ENCODE measurements at regions not wholly inside any gene's neighbourhood (a gene's known extent, or its start where the extent isn't known, plus 50 kb on each side); places are given as distances from the start of the nearest gene placed in this dataset.
"Not testable (repeated sequence)": the region's sequence is repeated elsewhere in the genome, so short reads cannot be mapped to it uniquely, and the experiment has no call there.

DNA sequence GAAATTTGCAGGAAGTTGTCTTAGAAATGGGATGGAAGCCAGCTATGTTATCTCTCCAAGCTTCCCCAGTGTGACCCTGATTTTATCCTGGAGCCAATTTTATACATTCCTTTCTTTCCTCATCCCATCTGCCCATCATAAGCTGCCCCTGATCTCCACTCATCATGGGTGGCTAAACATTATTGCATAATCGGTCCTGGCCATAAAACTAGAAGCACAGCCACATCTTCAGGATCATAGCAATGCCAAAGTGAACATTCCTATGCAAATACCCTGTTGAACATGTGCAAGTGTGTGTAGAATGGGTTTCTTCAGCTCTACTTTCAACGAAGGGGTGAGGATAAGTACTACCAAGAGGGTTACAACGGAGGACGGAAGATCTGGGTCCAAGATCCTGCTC, 50.6 kb upstream of the COG2 start:
- no peak for DNase-seq

DNA sequence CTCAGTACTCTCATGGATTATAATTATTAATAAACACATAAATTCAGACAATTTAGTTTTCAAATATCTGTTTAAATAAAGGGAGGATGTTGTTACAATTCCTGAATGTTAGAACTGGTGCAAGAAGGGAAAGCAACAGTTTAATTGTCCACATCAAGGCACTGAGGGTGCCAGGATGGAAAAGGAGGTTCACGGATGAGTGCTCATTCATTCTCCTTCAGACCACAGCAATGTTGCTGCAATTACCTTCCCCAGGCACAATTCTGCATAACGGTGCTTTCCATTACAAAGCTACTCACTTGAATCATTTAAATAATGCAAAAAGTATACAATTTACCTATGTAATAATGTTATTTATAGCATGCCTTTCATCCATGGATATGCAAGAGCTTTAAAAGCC, 52.3 kb upstream of the COG2 start:
- no peak for DNase-seq

DNA sequence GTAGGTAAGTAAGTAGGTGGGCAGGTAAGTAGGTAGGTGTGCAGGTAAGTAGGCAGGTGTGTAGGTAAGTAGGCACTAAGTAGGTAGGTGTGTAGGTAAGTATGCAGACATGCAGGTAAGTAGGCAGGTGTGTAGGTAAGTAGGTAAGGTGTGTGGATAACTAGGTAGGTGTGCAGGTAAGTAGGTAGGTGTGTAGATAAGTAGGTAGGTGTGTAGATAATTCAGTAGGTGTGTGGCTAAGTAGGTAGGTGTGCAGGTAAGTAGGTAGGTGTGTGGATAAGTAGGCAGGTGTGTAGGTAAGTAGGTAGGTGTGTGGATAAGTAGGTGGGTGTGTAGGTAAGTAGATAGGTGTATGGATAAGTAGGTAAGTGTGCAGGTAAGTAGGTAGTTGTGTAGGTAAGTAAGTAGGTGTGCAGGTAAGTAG, 53.9 kb upstream of the COG2 start:
- DNase-seq, result no peak

DNA sequence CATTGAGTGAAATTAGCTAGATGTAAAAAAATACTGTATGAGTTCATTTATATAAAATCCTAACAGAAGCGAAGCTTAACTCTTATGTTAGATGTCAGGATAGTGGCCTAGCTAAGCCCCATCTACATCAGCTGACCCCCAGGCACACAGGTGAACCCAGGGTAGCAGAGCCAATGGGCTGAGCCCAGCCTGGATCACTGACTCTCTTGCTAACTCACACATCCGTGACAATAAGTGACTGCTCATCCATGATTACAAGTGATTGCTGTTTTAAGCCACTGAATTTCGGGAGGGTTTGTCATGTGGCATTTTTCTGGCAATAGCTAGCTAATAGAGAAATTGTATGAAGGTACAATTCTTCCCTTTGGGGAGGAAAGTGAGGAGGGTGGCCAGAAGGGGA, 55.2 kb upstream of the COG2 start:
- DNase-seq, result no peak

DNA sequence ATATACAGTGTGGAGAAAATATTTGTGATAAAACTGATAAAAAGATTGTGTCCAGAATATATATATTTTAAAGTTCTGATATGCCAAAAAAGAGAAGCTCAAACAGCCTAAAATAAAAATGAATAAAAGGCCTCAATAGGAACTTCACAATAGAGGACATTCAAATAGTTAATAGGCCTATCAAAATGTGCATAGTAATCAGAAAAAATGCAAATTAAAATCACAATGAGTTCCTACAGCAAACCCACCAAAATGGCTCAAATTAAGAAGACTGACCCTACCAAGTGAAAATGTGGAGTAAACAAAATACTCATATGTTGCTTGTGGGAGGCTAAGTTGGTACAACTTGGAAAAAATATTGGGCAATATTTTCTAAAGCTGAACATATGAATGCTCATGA, 57.6 kb upstream of the COG2 start:
- no peak for DNase-seq

DNA sequence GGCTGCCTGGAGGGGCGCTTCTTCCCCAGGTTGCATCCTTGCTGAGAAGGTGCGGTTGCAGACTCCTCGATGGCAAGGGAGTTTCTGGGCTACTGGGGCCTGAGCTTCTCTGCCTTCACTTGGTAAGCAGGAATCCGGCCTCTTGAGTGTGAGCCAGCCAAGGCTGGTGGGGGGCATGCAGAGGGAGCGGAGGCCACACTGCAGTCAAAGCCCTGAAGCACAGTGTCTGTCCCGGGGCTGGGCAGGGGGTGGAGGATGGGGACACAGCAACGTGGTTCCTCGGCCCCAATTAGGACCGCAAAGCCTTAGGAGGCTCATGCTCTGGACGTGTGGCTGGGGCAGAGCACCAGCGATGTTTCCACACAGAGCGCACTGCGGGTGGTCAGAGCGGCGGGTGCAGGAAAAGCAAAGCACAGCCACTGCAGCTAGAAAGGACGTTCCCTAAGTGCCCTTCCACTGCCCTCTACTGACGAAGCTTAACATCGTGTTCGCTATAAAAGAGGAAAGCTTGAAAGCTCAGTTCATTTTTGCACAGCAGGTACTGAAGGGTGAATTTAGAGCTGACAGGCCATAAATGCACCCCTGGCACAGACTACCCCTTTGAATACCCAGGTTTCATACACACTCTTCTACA, 60.7 kb upstream of the COG2 start:
- DNase-seq, result no peak

DNA sequence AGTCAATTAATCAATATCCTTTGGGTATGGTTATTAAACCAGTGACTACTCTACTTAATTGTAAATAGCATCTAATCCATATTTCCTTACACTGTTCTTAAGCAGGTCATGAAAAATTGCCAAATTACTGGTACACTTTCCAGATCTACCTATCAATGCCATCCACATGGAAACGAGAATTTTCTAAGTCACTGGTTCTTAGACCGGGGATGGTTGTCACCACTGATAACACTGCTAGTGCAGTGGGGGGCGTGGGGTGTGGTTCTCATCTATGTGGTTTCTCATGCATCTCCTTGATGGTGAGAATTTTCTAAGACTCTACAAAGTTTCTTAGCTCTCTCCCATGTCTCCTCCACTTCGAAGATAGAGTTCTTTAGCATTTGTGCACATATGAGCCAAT, 63.7 kb upstream of the COG2 start:
- DNase-seq, result no peak

DNA sequence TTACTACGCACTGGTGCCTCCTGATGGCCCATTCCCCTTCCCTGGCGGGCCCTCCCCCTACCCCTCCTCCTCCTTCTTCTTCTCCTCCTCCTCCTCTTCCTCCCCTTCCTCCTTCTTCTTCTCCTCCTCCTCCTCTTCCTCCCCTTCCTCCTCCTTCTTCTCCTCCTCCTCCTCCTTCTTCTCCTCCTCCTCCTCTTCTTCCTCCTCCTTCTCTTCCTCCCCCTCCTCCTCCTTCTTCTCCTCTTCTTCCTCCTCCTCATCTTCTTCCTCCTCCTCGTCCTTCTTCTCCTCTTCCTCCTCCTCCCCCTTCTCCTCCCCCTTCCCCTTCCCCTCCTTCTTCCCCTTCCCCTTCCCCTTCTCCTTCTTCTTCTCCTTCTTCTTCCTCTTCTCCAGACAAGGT, 64.7 kb upstream of the COG2 start:
- no peak for DNase-seq

DNA sequence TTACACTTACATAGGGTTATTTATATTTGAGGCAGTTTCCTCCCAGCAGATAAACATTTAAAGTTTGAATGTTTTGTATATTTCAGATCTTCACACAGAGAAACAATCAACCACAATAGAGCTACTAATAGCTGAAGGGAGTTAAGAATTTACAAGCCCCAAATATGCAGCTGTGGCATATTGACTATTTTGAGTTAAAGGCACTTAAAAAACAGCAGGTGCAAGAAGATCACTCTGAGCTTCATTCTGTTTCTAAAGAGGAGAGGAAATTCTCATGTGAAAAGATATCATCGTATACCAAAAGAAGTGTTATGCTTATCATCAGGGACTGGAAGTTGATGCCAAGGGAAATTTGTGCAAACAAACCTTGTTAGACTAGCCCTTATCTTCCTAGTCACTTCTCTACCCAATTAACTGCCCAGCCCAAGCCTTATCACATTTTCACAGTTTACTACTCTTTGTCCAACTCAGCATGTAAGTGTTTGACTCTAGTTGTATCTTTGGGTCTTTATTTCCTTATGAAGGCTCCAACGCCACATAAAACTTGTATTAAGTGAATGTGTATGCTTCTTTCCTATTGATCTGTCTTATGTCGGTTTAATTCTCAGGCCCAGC, 66.3 kb upstream of the COG2 start:
- DNase-seq, result no peak

DNA sequence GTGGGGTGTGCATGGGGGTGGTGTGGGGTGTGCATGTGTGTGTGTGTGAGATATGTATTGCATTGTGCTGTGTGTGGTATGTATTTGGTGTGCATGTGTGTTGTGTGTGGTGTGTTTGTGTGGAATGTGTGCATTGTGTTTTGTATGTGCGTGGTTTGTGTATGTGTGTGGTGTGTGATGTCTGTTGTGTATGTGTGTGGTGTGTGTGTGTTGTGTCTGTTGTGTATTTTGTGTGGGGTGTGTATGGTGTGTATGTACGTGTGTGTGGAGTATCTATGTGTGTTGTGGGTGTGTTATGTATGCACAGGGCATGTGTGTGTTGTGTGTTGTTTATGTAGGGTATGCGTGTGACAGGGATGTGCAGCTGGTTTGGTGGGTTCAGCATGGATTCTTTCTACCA, 67.8 kb upstream of the COG2 start:
- DNase-seq, result no peak

DNA sequence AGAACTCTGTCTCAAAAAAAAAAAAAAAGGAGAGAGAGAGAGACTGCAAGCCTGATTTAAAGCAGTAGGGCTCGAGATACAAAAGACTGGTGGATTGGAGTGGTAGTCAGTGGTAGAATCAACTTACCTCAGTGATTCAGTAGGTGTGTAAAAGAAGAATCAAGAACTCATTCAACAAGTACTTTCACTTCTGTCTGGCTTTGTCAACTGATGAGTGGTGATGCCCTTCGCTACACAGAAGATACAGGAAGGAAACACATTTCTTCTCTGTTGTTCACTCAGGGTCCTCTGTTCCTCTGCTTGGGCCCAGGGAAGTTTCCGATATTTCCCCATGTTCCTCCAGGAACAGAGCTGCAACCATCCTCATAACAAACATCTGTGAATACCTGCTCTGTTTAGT, 68.6 kb upstream of the COG2 start:
- DNase-seq, result no peak

DNA sequence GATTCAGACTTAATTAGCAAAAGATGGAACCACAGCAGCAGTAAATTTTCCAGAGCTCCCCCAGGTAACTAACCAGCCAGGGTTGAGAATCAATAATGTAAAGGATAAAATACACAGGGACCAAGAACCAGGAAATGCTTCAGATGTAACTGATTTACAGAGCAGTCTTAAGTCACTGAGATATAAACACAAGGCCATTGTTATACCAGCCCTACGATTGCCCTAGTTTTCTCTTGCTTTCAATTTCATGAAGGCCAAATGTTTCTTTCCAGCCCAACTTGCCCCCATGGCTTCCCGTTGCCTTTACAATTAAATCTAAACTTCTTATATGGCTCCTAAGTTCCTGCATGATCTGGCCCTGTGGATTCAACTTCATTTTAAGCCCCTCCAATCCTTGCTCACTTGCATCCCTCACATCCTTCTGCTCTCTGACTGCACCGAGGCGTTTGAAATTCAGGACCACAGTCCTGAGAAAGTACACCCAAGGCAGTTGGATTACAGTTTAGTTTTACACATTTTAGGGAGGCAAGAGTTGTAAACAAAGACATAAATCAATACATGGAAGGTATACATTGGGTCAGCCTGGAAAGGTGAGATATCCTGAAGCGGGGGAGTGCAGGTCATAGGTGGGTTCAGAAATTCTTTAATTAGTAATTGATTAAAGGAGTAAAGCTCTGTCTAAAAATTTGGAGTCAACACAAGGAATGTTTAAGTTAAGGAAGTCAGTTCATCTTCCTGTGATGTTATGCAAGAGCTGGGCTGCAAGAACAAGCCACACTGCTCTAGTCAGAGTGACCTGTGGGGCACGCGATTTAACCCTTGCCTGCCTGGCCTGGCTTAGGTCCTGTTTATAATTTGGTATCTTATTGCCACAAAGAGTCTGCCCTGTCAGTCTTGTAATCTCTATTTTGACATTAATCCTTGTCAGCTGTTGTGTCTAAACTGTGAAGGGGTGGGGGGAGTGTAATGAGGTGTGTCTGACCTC, 69.9 kb upstream of the COG2 start:
- no peak for DNase-seq

DNA sequence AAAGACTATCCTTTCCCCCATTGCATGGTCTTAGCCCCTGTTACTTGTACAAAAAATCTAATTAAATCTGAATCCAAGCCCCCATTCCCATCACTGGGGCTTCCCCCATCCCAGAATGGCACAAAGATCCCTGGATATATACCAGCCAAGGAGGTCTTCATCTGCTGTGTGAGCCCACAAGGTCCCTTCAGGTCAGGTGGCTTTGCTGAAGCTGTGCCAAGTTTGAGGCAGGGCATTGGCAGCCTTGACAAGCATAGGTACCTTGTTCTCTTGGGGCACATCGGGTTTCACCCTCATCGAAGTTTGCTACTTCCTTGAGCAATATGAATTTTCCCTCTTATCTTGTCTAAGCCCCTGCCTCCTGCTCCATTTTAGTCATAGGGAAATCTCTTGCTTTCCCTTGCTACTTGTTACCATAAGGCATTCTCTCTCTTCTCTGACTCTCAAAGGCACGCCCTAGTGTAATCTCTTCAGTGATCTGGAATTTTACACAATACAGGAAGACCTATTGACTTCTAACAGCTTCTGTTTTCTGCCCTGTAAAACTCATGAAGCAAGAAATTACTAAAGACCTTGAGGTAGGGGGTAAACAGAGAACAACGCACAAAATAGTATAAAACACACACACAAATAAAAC, 71.4 kb upstream of the COG2 start:
- DNase-seq, result no peak

DNA sequence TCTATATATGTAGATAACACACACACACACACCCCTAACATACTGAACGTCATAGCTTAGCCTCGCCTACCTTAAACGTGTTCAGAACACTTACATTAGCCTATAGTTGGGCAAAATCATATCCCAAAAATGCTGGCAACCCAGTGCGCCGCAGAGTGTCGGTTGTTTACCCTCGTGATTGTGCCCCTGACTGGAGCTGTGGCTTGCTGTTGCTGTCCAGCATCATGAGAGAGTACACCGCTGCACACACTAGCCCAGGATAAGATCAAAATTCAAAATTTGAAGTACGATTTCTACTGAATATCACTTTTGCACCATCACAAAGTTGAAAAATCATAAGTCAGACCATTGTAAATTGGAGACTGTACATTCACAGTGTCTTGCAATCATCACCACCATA, 73.1 kb upstream of the COG2 start:
- DNase-seq, result no peak

DNA sequence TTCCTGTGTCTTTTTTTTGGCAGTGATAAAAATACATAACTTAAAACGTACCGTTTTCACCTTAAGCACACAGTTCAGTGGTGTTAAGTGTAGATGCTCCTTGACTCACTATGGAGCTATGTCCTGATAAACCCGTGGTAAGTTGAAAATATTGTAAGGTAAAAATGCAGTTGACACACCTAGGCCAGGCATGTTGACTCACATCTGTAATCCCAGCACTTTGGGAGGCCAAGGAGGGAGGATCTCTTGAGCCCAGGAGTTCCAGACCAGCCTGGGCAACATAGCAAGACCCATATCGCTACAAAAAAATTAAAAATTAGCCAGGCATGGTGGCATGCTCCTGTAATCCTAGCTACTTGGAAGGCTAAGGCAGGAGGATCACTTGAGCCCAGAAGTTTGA, 73.6 kb upstream of the COG2 start:
- no peak for DNase-seq

DNA sequence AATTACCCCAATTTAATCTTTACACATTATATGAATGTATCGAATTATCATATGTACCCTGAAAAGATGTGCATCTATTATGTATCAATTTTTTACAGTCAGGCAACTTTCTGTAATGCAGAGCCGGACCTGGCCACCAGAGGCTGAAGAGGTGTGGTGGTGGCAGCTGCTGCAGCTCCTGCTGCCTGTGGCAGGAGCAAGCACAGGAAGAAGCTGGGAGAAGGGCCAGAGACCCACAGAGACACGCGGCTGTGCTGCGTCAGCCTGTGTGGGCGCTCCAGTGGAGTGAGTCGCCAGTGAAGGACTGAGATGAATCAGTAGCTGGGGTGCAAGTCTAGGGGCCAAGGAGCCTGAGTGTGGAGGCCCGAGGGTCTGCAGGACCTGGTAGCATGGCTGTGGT, 74.3 kb upstream of the COG2 start:
- DNase-seq, result peak; percentile 25

DNA sequence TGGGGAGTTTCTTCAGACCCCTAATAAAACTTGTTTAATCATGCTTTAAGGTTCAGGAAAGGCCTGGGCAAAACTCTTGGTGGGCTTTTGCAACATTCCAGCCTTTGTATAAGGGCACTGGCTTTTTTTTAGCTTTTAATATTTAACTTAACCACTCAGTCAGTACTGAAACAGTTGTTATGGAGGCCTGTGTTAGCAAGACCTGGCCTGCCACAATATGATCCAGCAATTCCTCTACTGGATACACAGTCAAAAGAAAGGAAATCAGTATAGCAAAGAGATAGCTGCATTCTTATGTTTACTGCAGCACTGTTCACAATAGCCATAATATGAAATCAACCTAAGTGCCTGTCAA, 75.1 kb upstream of the COG2 start:
- no peak for DNase-seq

DNA sequence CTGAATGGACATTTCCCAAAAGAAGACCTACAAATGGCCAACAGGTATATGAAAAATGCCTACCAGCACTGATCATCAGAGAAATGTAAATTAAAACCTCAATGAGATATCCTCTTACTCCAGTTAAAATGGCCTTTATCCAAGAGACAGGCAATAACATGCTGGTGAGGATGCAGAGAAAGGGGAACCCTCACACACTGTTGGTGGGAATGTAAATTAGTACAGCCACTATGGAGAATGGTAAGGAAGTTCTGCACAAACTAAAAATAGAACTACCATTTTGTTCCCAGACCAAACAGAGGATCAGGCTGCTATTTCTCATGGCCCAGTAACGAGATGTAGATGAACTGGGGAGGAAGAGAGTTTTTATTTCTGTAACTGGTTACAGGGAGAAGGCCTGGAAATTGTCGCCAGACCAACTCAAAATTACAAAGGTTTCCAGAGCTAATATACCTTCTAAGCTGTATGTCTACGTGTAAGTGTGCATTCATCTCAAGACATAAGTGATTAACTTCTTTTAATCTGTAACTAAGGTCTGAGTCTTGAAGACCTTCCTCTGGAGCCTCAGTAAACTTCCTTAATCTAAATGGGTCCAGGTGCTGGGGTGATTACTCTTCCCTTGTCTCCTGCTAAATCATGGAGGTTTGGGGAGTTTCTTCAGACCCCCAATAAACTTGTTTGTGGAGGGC, 75.6 kb upstream of the COG2 start:
- not testable (repeated sequence) for DNase-seq

DNA sequence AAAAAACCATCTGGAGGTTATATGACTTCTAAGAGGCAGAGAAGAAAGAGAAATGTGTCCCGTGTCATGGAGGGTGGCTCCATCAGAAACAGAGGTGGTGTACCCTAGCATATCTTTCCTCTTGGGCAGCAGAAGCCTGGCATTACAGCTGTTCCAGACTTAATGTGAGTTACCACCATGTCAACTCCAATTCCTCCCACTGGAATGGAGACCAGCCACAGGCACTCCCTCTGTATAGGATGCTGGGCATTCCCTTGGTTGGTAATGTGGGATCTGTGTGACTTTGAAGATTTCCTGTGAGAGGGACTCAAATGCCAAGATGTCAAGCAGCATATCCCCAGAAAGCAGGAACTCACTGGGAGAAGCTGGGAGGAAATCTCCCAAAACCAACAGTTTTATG, 77.1 kb upstream of the COG2 start:
- no peak for DNase-seq

DNA sequence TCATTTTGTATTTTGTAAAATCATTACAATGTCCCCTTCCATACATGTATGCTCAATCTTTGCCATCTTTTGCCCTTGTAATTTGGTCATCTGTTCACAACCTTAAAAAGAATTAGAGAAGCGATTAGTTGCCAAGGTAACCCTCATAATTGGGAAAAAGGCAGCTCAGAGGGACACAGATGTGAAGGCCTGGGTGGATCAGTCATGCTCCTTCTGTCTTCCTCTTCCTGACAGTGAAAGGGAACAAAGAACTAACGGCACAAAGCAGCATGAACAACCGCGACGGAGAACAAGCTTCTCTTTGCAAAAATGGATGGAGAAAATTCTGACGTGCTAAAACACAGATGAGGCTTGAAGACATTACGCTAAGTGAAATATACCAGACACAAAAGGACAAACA, 78.7 kb upstream of the COG2 start:
- DNase-seq, result no peak

DNA sequence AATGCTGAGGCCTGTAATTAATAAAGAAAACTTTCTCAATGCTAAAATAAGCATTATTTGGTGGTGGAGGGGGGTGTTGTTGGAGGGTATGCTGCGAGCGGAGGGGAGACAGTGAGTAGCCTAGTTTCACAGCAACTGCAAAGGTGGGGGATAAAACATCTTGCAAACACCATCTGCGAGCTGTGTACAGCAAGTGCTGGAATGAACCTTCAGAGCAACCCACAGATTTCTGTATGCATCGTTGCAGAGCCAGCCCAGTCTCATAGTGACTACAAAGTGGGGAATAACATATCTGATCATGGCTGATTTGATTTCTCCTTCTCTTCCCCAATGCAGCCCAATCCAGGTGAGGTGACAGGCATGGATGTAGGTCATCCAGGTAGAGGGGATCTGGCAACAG, 80.7 kb upstream of the COG2 start:
- DNase-seq, result no peak

DNA sequence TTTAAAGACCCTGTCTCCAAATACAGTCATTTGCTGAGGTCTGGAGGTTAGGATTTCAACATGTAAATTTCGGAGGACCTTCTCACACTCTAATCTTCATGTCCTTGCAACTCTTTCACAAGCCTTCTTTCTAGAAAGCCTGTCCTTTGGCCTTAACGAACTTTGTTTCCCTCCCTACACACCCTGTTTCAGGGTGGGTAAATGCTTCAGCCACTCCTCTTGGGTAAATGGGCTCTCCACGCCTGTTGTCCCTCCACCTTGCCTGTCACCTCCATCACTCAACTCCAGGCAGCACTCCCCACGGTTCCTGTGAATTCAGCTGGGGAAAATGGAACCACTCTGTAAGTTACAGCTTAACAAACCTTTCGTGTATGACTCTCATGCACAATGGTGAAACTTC, 84.0 kb upstream of the COG2 start:
- no peak for DNase-seq

DNA sequence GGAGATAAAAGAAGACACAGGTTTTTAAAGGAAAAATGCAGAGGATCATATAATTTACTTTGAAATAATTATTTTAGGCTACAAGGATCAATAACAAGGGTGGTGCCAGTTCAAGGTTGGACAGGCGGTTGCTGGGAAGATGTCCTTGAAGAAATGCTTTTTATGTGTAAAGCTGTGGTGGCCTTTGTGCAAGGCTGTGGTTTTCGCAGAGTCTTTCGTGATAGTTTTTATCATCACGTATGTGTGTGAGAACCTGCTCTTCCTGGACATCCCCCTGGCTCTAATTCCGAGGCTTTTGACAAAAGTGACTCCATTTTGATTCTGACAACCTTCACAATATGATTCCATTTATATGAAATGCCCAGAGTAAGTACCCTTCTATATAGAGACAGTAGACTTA, 85.8 kb upstream of the COG2 start:
- DNase-seq, result no peak

Data from DMS153 (cell line).